Stimulated activated naive CD8-positive, alpha-beta T cell treated with anti-CD3 and anti-CD28 coated beads, Interleukin-15, Interleukin-2, amounts not matched to agents 100 U/mL and 50 U/mL, for 24 hours (primary cell): ENCODE measurements at regions not wholly inside any gene's neighbourhood (a gene's known extent, or its start where the extent isn't known, plus 50 kb on each side); places are given as distances from the start of the nearest gene placed in this dataset.

Experiments
- ATAC-seq: fragments of 150-1000 bp; cut with Tn5 transposase; one replicate; pipeline ENCODE4 v1.10.0; 2021
- DNase-seq: peaks from one replicate; pipeline ENCODE4 v3.0.0; 2021

DNA sequence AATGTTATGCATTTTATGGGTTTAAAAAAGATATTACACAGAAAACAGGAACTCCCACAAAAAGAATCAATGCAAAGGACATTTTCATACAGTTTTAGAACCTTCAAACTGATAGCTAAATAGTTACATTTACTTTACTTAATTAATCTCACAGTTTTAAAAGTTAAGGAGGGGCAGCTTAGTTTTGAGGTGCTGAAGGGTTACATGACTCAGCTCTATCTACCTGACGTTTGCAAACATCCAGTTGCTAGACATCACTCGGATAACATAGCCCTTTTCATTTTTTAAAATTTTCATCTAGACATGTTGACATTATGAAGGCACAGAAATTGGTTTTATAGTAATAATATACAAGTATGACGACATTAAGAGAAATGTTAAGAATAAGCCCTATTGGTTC, 53.7 kb upstream of the HSD17B12 start:
- DNase-seq, result no peak
- no peak for ATAC-seq
